OCI-LY3 (cell line): ENCODE measurements at regions not wholly inside any gene's neighbourhood (a gene's known extent, or its start where the extent isn't known, plus 50 kb on each side); places are given as distances from the start of the nearest gene placed in this dataset.

Source experiments
- EZH2phosphoT487 ChIP-seq: fragments of 200-600 bp; shearing (Covaris generic); IDR thresholded peaks from 2 replicates; pipeline ENCODE4 v1.6.1; 2018; ENCODE audit warnings: antibody characterized with exemption, mixed run types, low read depth
- TF ChIP-seq, protein P1 (sequence below): fragments of 200-600, 300-600 bp; sonication (generic); IDR thresholded peaks from 2 replicates; pipeline ENCODE4 v1.5.1; 2014; ENCODE audit warnings: antibody characterized with exemption, low read length, low read depth

DNA sequence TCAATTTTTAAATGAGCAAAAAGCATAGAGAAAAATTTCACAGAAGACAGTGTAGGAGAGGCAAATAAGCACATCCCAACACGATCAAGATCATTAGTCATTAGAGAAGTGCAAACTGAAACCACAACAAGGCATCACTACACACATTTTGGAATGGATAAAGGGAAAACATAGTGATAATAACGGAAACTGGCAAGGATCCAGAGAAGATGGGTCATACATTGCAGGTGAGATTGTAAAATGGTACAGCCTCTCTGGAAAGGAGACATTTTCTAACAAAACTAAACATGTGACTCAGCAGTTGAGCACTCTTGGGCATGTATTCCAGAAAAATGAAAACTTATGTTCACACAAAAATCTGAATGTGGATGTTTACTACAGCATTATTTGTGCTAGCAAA lies 98.3 kb upstream of the TMEM17 start:
- TF ChIP-seq, protein P1, sequence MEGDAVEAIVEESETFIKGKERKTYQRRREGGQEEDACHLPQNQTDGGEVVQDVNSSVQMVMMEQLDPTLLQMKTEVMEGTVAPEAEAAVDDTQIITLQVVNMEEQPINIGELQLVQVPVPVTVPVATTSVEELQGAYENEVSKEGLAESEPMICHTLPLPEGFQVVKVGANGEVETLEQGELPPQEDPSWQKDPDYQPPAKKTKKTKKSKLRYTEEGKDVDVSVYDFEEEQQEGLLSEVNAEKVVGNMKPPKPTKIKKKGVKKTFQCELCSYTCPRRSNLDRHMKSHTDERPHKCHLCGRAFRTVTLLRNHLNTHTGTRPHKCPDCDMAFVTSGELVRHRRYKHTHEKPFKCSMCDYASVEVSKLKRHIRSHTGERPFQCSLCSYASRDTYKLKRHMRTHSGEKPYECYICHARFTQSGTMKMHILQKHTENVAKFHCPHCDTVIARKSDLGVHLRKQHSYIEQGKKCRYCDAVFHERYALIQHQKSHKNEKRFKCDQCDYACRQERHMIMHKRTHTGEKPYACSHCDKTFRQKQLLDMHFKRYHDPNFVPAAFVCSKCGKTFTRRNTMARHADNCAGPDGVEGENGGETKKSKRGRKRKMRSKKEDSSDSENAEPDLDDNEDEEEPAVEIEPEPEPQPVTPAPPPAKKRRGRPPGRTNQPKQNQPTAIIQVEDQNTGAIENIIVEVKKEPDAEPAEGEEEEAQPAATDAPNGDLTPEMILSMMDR = no peak
- TF ChIP-seq EZH2phosphoT487 = no peak
